ENCODE measurements at regions not wholly inside any gene's neighbourhood (a gene's known extent, or its start where the extent isn't known, plus 50 kb on each side); places are given as distances from the start of the nearest gene placed in this dataset.

DNA sequence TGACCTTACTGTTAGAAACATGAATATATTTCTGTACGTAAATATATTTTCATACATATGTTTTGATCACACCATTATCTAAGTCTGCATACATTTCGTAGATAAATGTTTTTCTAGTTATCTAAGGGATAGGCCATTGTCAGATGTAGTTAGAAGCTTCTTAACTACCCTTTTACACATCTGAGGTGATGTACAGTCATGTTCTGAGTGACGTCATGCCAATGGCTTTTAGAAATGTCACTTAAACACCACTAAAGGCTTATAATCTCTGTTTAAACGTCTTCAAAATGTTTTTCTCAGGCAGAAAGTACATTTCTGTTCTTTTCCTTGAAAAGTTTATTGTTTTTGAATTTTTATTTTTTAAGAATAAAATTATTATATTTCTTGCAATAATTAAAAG, 781.9 kb downstream of the MRPL39 start:
- no peak overlapping the region for H3K27ac ChIP-seq (replicated peaks)
- TF ChIP-seq, protein P1, sequence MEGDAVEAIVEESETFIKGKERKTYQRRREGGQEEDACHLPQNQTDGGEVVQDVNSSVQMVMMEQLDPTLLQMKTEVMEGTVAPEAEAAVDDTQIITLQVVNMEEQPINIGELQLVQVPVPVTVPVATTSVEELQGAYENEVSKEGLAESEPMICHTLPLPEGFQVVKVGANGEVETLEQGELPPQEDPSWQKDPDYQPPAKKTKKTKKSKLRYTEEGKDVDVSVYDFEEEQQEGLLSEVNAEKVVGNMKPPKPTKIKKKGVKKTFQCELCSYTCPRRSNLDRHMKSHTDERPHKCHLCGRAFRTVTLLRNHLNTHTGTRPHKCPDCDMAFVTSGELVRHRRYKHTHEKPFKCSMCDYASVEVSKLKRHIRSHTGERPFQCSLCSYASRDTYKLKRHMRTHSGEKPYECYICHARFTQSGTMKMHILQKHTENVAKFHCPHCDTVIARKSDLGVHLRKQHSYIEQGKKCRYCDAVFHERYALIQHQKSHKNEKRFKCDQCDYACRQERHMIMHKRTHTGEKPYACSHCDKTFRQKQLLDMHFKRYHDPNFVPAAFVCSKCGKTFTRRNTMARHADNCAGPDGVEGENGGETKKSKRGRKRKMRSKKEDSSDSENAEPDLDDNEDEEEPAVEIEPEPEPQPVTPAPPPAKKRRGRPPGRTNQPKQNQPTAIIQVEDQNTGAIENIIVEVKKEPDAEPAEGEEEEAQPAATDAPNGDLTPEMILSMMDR (IDR thresholded peaks at IDR 0.05; ENCODE audit: borderline replicate concordance), result no peak

DNA sequence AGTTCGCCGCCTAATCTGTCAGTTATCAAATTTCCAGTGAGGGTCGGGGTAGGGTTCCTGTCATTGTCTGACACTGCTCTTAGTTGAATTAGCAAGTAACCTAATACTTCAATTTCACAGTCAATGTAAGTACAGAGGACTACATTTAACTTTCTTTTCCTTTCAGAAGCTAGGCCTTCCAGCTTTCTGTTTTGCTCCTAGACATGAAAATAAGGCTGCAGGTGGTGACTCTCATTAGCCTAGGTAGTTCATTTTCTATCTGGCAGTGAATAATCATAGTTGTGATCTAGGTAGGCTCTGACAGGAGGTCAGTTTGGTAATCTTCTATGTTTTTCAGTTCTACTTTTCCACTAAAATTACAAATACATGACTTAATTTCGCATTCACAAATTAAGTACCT, 783.1 kb downstream of the MRPL39 start:
- Histone ChIP-seq H3K36me3 (no peaks in the 10 kb centered on the region), H3K9me3 (replicated peaks) (no peaks in the 10 kb centered on the region), H3K4me1 (no peaks in the 10 kb centered on the region), H3K4me3 (no peak overlapping the region), H3K27ac (replicated peaks) (no peak overlapping the region), H3K27me3 (ENCODE audit: low read depth) (no peaks in the 10 kb centered on the region)
- intact Hi-C loops (cut with micrococcal nuclease), result no loop called here
- TF ChIP-seq, protein P1 (IDR thresholded peaks at IDR 0.05; ENCODE audit: borderline replicate concordance), result no peak
- DNase-seq, result no peak

More for the DNA sequence above, 781.9 kb downstream of the MRPL39 start:
- H3K4me3 ChIP-seq, result no peak overlapping the region
- DNase-seq, result no peak
- H3K27me3 ChIP-seq (ENCODE audit: low read depth), result no peaks in the 10 kb centered on the region
- intact Hi-C loops (cut with micrococcal nuclease), result no loop called here
- H3K9me3 ChIP-seq (replicated peaks), result no peaks in the 10 kb centered on the region
- H3K4me1 ChIP-seq, result no peaks in the 10 kb centered on the region
- H3K36me3 ChIP-seq, result no peaks in the 10 kb centered on the region

DNA sequence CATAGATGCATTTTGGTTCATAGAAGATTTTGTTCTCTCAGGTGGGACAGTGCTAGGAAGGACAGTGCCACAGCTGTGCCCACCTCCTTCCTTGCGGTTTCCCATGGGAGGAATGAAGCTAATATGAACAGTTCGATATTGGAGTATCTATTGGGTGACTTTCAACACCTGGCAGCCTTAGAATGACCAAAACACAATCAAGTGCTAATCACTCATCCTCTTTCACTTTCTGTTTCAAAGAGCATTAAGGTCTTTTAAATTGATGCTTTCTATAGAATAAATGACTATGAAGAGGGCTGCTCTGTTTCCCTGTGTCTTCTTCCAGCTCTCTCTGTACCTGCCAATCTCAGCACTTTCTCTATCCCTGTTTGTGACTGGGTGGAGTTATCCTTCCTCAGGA, 784.0 kb downstream of the MRPL39 start:
- intact Hi-C loops (cut with micrococcal nuclease), result no loop called here
- no peak for DNase-seq

DNA sequence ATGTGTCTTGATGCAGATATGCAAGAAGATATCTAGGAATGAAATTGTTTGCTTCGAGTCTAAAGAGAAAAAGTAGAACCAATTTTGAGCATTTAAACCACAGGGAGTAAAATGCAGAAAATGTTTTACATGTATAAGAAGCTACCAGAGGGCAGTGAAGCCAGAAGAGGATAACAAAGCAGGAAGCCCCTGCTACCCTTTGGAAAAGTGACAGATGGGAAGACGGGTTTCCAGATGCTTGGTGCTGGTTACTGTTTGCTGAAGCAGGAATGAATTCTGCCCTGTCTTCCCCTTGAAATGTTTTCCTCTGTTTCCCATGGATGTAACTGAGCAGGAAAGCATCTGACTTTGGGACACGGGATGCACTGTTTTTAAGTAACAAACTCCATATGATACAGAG, 822.2 kb downstream of the MRPL39 start:
- Histone ChIP-seq H3K4me3 (no peak overlapping the region), H3K36me3 (no peaks in the 10 kb centered on the region), H3K27ac (replicated peaks) (no peak overlapping the region), H3K9me3 (replicated peaks) (no peaks in the 10 kb centered on the region), H3K27me3 (ENCODE audit: low read depth) (no peaks in the 10 kb centered on the region), H3K4me1 (no peaks in the 10 kb centered on the region)
- DNase-seq, result no peak
- TF ChIP-seq, protein P1 (IDR thresholded peaks at IDR 0.05; ENCODE audit: borderline replicate concordance), result no peak
- intact Hi-C loops (cut with micrococcal nuclease), result no loop called here

More for the DNA sequence above, 784.0 kb downstream of the MRPL39 start:
- no peaks in the 10 kb centered on the region for H3K27me3 ChIP-seq (ENCODE audit: low read depth)
- H3K27ac ChIP-seq (replicated peaks), result no peak overlapping the region
- H3K36me3 ChIP-seq, result no peaks in the 10 kb centered on the region
- H3K4me1 ChIP-seq, result no peaks in the 10 kb centered on the region
- TF ChIP-seq, protein P1 (IDR thresholded peaks at IDR 0.05; ENCODE audit: borderline replicate concordance), result no peak
- no peaks in the 10 kb centered on the region for H3K9me3 ChIP-seq (replicated peaks)
- no peak overlapping the region for H3K4me3 ChIP-seq

DNA sequence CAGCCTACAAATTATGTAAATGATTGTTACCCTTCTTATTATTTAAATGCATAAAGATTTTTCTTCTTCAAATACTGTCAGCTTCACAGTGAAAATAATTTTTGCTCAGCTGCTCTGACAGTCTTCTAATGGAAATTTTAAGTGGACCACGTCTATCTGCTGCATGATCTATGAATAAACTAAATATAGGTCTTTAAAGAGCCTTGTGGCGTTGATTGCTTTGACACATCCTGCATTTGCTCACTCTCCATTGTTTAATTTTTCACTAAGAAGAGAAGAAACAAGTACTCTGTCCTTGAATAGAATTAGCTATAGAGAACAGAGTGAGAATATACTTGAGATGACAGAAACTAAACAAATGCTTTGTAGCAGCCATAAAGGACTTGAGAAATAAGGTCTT, 826.1 kb downstream of the MRPL39 start:
- no peak for DNase-seq
- intact Hi-C loops (cut with micrococcal nuclease), result no loop called here
- H3K36me3 ChIP-seq, result no peaks in the 10 kb centered on the region
- no peaks in the 10 kb centered on the region for H3K4me1 ChIP-seq
- no peak overlapping the region for H3K4me3 ChIP-seq
- no peak overlapping the region for H3K27ac ChIP-seq (replicated peaks)
- H3K9me3 ChIP-seq (replicated peaks), result no peaks in the 10 kb centered on the region
- H3K27me3 ChIP-seq (ENCODE audit: low read depth), result no peaks in the 10 kb centered on the region
- TF ChIP-seq, protein P1 (IDR thresholded peaks at IDR 0.05; ENCODE audit: borderline replicate concordance), result no peak

All from left ventricle myocardium inferior (tissue), 1 donor.